Heart right ventricle (tissue), 16 donors: ENCODE measurements at regions not wholly inside any gene's neighbourhood (a gene's known extent, or its start where the extent isn't known, plus 50 kb on each side); places are given as distances from the start of the nearest gene placed in this dataset.

Experiments used
- ATAC-seq, 8 donors: fragments of 200-7000 bp; cut with Tn5 transposase; one replicate each; pipeline ENCODE4 v1.9.1; 2020; ENCODE audit warnings: mild to moderate bottlenecking in 8 of 8, moderate library complexity in 8 of 8, moderate number of reproducible peaks in 1 of 8
- DNase-seq, 2 donors: peaks; one replicate each; pipeline ENCODE4 v3.0.0-alpha.2; 2020
- H3K27ac ChIP-seq, 10 donors: fragments of 200-600 bp; sonication (generic) in 2 of 10; one replicate each; pipeline versions ENCODE4 v1.5.0 to v1.8.0; 2020 to 2022; ENCODE audit warnings: mild to moderate bottlenecking in 3 of 10
- H3K27me3 ChIP-seq, 7 donors: fragments of 200-600 bp; one replicate each; pipeline ENCODE4 v1.8.0; 2021 to 2022; ENCODE audit warnings: mild to moderate bottlenecking in 2 of 7
- H3K36me3 ChIP-seq, 9 donors: fragments of 200-600 bp; sonication (generic) in 1 of 9; one replicate each; pipeline versions ENCODE4 v1.5.0 to v1.8.0; 2020 to 2022; ENCODE audit warnings: mild to moderate bottlenecking in 2 of 9
- H3K4me1 ChIP-seq, 9 donors: fragments of 200-600 bp; sonication (generic) in 1 of 9; one replicate each; pipeline versions ENCODE4 v1.5.0 to v1.8.0; 2020 to 2022; ENCODE audit warnings: mild to moderate bottlenecking in 4 of 9
- H3K4me3 ChIP-seq, 10 donors: fragments of 200-600 bp; sonication (generic) in 2 of 10; one replicate each; pipeline versions ENCODE4 v1.5.0 to v1.8.0; 2020 to 2022; ENCODE audit warnings: mild to moderate bottlenecking in 7 of 10, moderate library complexity in 2 of 10
- H3K9me3 ChIP-seq, 11 donors: fragments of 200-600 bp in 10 of 11; sonication (generic) in 2 of 11; one replicate each; pipeline versions ENCODE4 v1.5.0 to v1.8.0; 2013 to 2022; ENCODE audit warnings: mild to moderate bottlenecking in 2 of 11, control low read depth in 1 of 11, moderate library complexity in 1 of 11
- WGBS, 2 donors: extraction: QIAGEN DNeasy Blood & Tissue Kit; methylation state at CpG; one replicate each; pipeline ENCODE4 v1.1.7; 2013; ENCODE audit warnings: inconsistent platforms in 1 of 2; 5-methylcytosine and 5-hydroxymethylcytosine counted together
- intact Hi-C, 10 donors: fragments of 100-400 bp; cut with DNase I; formaldehyde crosslinking; loops; one replicate each; pipeline versions ENCODE4 v1.11.1 to v1.14.2; 2022
- TF ChIP-seq, protein P1 (sequence below), 9 donors: fragments of 200-600 bp; sonication (generic) in 2 of 9; IDR thresholded peaks; one replicate each; pipeline versions ENCODE4 v1.5.0 to v1.8.0; 2021 to 2022; ENCODE audit warnings: antibody characterized with exemption in 9 of 9, mild to moderate bottlenecking in 5 of 9, moderate library complexity in 1 of 9
- donor health status: Arrhythmogenic right ventricular cardiomyopathy.
- donor health status: ischemic (EF 13 %, LVEDD 7.1; RV severe dilation, severe dysfunction).
- donor health status: healthy with polysubstance abuse.
- donor health status: DM: no; HTN: yes; CAD: no.
- donor health status: DM: no; HTN: no; CAD: no.
- donor health status: ischemic (EF 25% LVEDD 6.9; RV normal size, moderate dysfunction).
- donor health status: ischemic (EF 25% LVEDD 5.7; RV mildly dilated, moderate dysfunction).
- donor health status: healthy.
- donor health status: DM: yes; HTN: yes; CAD: no.
- donor health status: Ischemic cardiomyopathy.
- donor health status: ischemic (EF 35%, LVEDD 5.7; RV mildly dilated, moderate dysfunction).
- donor health status: nonischemic (EF 11% LVEDD 7.7; RV severe dilation, severe dysfunction).
- donor health status: DM: yes; HTN: yes; CAD: no.
- donor health status: PGD.
- donor health status: ischemic (EF 29% LVEDD 5.4; RV normal size, mild dysfunction).
- donor health status: nonischemic (EF 23%, LVEDD 6.1; RV moderate dilation, normal function).

DNA sequence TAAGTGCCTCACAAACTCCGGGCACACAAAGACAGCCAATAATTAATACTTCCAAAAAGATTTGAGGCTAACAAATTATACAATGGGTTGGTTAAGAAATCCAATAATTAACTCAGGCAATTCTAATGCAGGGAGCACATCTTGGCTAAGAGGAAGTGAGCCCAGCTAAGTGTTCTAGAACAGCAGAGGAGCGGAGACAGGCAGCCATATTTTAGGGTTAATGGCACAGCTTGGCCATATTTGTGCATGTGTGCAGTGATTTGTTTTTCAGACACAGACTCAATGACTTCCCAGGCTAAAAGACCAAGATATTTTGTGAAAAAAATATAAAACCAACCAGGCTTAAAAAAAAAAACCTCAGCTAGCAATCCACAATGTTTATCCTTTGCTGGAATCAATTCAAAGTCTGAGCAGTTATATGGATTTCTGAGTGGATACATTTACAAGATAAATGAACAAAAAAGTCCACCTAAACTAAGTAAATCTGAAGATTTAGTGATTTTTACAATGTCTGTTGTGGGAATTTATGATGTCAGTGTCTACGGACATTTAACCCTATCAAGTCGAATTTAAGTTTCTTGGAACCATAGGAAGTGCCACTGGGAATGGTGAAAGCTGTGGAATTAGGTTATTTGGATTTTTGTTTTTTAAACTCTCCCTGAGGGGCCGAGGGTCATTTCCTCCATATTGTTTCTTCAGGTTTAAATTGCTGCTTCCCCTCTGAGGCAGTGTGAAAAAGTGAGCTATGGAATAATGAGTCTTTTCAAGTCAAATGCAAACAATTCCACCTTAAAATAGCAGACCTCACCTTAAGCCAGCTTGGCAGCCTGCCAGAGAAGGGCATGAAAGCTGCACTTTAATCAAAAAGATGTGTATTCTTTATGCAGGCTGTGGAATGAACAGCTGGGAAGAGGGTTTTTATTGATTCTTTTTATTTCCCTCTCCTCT is 413.7 kb upstream of the TBL1XR1 start:
- H3K27ac ChIP-seq: peak overlapping the region in 2 of 10 donors; percentile 18 to 41
- intact Hi-C loops: loop anchor here in 1 of 10 donors (10.0 kb wide), 2 partner anchors 204 to 556 kb away; no protein-coding TSS in a partner anchor
- peaks cover 0 to 31% (median 19%) of the 10 kb centered on the region in 9 donors for H3K4me1 ChIP-seq
- H3K36me3 ChIP-seq: no peaks in the 10 kb centered on the region
- no peaks in the 10 kb centered on the region for H3K27me3 ChIP-seq
- TF ChIP-seq, protein P1, sequence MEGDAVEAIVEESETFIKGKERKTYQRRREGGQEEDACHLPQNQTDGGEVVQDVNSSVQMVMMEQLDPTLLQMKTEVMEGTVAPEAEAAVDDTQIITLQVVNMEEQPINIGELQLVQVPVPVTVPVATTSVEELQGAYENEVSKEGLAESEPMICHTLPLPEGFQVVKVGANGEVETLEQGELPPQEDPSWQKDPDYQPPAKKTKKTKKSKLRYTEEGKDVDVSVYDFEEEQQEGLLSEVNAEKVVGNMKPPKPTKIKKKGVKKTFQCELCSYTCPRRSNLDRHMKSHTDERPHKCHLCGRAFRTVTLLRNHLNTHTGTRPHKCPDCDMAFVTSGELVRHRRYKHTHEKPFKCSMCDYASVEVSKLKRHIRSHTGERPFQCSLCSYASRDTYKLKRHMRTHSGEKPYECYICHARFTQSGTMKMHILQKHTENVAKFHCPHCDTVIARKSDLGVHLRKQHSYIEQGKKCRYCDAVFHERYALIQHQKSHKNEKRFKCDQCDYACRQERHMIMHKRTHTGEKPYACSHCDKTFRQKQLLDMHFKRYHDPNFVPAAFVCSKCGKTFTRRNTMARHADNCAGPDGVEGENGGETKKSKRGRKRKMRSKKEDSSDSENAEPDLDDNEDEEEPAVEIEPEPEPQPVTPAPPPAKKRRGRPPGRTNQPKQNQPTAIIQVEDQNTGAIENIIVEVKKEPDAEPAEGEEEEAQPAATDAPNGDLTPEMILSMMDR (IDR thresholded peaks at IDR 0.05): no peak
- DNase-seq (no peak), ATAC-seq (no peak)
- no peak overlapping the region for H3K4me3 ChIP-seq
- H3K9me3 ChIP-seq: peaks cover 0 to 3% (median 0%) of the 10 kb centered on the region in 11 donors
- 67 to 76% methylated on average over 5 of the region's 5 CpGs for WGBS, 2 donors

DNA sequence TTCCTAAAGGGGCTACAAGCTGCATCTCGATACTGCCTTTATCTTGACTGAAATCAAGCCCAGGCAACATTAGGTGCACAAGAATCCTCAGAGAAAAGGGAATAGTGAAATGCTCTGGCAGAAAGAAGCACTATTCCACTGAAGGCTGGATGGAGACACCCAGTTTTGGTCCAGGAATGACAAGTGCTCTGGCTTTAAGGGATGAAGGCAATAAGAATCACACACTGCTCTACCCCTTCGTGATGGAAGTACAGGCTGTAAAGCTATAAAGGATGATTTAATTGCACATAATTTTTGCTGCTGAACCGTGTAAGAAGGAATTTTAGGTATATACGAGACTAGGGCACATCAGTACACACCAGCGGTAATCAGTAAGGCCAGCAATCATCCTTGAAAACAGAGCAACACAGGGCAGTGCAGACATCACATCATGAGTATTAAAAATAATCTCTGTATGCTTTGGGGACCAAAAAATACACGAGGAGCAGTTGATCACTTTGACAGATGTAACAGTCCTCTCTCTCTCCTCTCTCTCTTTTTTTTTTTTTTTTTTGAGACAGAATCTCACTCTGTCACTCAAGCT is 414.6 kb upstream of the TBL1XR1 start:
- WGBS, 2 donors: 64 to 65% methylated on average over 6 of the region's 6 CpGs
- H3K4me3 ChIP-seq: no peak overlapping the region
- H3K4me1 ChIP-seq: peaks cover 0 to 35% (median 19%) of the 10 kb centered on the region in 9 donors
- no peaks in the 10 kb centered on the region for H3K36me3 ChIP-seq
- ATAC-seq: peak in 5 of 8 donors; percentile 47 to 58 (median 50)
- no peak for DNase-seq
- TF ChIP-seq, protein P1 (IDR thresholded peaks at IDR 0.05): no peak
- H3K27ac ChIP-seq: peak overlapping the region in 2 of 10 donors; percentile 18 to 41
- H3K27me3 ChIP-seq: no peaks in the 10 kb centered on the region
- intact Hi-C loops: loop anchor here in 1 of 10 donors (10.0 kb wide), 2 partner anchors 203 to 557 kb away; no protein-coding TSS in a partner anchor
- H3K9me3 ChIP-seq: peaks cover 0 to 3% (median 0%) of the 10 kb centered on the region in 11 donors

DNA sequence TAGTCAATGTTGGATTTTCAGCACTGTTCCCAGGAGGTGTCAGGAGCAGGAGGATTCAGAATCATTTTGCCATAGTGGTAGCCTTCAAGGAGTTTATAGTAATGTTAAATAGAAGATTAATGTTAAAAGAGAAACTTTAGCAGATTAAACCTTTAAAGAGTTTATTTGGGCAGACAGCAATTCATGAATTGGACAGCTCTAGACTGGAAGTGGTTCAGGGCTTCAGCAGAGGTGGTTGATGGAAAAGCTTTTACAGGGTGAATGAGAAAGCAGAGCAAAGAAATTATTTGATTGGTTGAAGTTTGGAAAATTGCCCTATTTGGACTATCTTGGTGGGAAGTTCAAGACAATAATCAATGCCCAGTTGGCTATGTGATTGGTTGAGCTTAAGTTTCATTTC is 416.6 kb upstream of the TBL1XR1 start:
- H3K9me3 ChIP-seq: peaks cover 0 to 3% (median 0%) of the 10 kb centered on the region in 11 donors
- intact Hi-C loops: loop anchor here in 1 of 10 donors (10.0 kb wide), 2 partner anchors 201 to 559 kb away; no protein-coding TSS in a partner anchor
- no peaks in the 10 kb centered on the region for H3K36me3 ChIP-seq
- no peak overlapping the region for H3K4me3 ChIP-seq
- no peak for DNase-seq
- no peaks in the 10 kb centered on the region for H3K27me3 ChIP-seq
- peak overlapping the region in 1 of 10 donors; percentile 56 for H3K27ac ChIP-seq
- TF ChIP-seq, protein P1 (IDR thresholded peaks at IDR 0.05): no peak
- peaks cover 0 to 38% (median 24%) of the 10 kb centered on the region in 9 donors for H3K4me1 ChIP-seq
- no peak for ATAC-seq

DNA sequence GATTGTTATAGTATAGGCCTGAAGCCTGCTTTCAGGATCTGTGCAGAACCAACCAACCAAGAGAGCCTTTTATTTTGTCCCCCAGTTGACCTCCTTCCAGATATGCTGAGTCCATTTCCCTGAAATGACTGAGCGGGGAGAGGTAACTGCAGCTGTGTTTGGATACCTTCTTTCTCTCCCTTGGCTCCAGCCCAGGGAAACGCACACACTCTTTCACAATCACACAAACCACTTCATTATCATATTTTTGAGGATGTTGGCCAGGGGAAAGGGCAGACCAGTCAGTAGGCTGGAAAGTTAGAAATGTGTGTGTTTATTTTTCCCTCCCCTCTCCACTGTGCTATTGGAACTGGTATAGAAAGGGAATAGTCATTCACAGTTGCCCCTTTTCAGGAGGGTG is 417.7 kb upstream of the TBL1XR1 start:
- intact Hi-C loops: loop anchor here in 1 of 10 donors (10.0 kb wide), 2 partner anchors 200 to 560 kb away; no protein-coding TSS in a partner anchor
- H3K4me3 ChIP-seq: no peak overlapping the region
- H3K9me3 ChIP-seq: peaks cover 0 to 3% (median 0%) of the 10 kb centered on the region in 11 donors
- H3K27ac ChIP-seq: peak overlapping the region in 3 of 10 donors; percentile 7 to 56 (median 18)
- DNase-seq: peak; percentile 60 to 62
- H3K27me3 ChIP-seq: no peaks in the 10 kb centered on the region
- 41 to 42% methylated on average over 2 of the region's 2 CpGs for WGBS, 2 donors
- ATAC-seq: peak; percentile 63 to 96 (median 74)
- H3K36me3 ChIP-seq: no peaks in the 10 kb centered on the region
- H3K4me1 ChIP-seq: peaks cover 5 to 46% (median 35%) of the 10 kb centered on the region in 9 donors
- TF ChIP-seq, protein P1 (IDR thresholded peaks at IDR 0.05): no peak
